ENCODE measurements at regions not wholly inside any gene's neighbourhood (a gene's known extent, or its start where the extent isn't known, plus 50 kb on each side); places are given as distances from the start of the nearest gene placed in this dataset.

GRCh38 chr5:91727463-91727862 is 344.3 kb upstream of the ARRDC3 start:
- intact Hi-C loops (cut with DNase I; ENCODE audit: low total_unique reads) = no loop called here
- Histone ChIP-seq H3K4me1 (no peaks in the 10 kb centered on the region), H3K9me3 (no peaks in the 10 kb centered on the region), H3K27me3 (replicated peaks in 1 of 7) (no peaks in the 10 kb centered on the region), H3K36me3 (no peaks in the 10 kb centered on the region), H3K27ac (no peak overlapping the region), H3K4me3 (no peak overlapping the region)
- no peak for DNase-seq
- no peak for TF ChIP-seq POLR2AphosphoS5 (IDR thresholded peaks at IDR 0.05)
- TF ChIP-seq POLR2A (IDR thresholded peaks at IDR 0.05) = no peak
- no peak for TF ChIP-seq CTCF (IDR thresholded peaks at IDR 0.05 in 8 of 11, conservative IDR thresholded peaks at IDR 0.05 in 3 of 11)
- 12 to 42% (median 24%) methylated on average over 1 of the region's 1 CpG for WGBS, 5 donors

DNA sequence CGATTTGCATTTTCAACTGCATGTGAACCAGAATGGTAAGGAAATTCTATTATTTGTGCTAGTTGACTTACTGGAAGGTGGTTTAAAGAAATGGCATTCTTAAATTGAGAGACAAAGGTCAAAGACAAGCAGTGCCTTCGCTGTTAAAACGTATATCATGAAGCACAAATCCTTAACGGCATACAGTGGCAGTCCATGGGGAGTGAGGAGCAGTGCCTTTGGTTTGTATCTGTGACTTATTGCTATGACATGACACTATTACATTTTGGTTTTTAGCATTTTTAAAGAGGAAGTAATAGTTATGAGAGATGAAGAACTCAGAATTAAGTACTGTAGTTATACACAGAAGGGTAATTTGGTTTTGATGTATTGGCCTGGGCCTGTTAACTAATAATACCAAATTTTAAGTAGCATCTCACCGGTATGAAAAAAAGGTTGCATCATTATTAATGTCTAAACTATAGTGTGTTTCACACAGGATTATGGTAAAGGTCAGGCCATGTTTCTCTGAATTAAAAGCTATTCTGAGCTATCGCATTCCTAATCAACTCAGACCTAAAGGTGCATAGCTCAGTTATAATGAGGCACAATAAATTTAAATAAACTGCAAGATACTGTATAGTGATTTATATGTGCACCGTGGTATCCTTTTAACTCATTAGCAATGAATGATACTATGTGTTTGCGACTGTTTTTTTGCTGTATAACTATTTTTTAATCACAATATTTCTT is 339.8 kb upstream of the ARRDC3 start:
- Histone ChIP-seq H3K4me3 (no peak overlapping the region), H3K27me3 (replicated peaks in 1 of 7) (no peaks in the 10 kb centered on the region), H3K4me1 (no peaks in the 10 kb centered on the region), H3K27ac (no peak overlapping the region), H3K36me3 (no peaks in the 10 kb centered on the region), H3K9me3 (no peaks in the 10 kb centered on the region)
- intact Hi-C loops (cut with DNase I; ENCODE audit: low total_unique reads) = no loop called here
- DNase-seq = no peak
- TF ChIP-seq POLR2A (IDR thresholded peaks at IDR 0.05) = no peak
- TF ChIP-seq CTCF (IDR thresholded peaks at IDR 0.05 in 8 of 11, conservative IDR thresholded peaks at IDR 0.05 in 3 of 11) = no peak
- no peak for TF ChIP-seq POLR2AphosphoS5 (IDR thresholded peaks at IDR 0.05)
- 75 to 85% (median 80%) methylated on average over 8 of the region's 8 CpGs for WGBS, 5 donors

DNA sequence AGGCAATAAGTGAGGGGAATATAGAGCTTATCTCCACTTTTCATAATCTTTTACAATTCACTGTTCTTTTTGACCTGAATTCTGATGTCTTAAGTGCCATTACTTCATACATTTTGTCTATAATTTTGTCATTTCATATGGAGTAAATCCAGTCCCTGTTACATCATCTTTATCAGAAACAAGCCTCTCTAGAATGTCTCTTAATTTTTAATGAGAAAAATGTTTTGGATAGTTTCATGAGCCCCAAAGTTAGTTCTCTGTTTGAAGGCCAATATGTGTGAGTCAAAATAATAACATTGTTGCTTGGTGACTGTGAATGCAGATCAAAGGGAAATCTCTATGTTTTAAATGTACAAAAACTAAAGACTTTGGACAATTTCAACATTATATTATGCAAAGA is 329.6 kb upstream of the ARRDC3 start:
- DNase-seq = no peak
- TF ChIP-seq POLR2A (IDR thresholded peaks at IDR 0.05) = no peak
- TF ChIP-seq CTCF (IDR thresholded peaks at IDR 0.05 in 8 of 11, conservative IDR thresholded peaks at IDR 0.05 in 3 of 11) = no peak
- no peak for TF ChIP-seq POLR2AphosphoS5 (IDR thresholded peaks at IDR 0.05)

GRCh38 chr5:91707521-91707841 is 324.4 kb upstream of the ARRDC3 start:
- WGBS, 5 donors = 70 to 88% (median 84%) methylated on average over 1 of the region's 1 CpG
- no peak overlapping the region for H3K27ac ChIP-seq
- DNase-seq = no peak
- intact Hi-C loops (cut with DNase I; ENCODE audit: low total_unique reads) = no loop called here
- H3K27me3 ChIP-seq (replicated peaks in 1 of 7) = no peaks in the 10 kb centered on the region
- TF ChIP-seq POLR2AphosphoS5 (IDR thresholded peaks at IDR 0.05) (no peak), POLR2A (IDR thresholded peaks at IDR 0.05) (no peak), CTCF (IDR thresholded peaks at IDR 0.05 in 8 of 11, conservative IDR thresholded peaks at IDR 0.05 in 3 of 11) (no peak)
- H3K9me3 ChIP-seq = peaks cover 0 to 11% (median 0%) of the 10 kb centered on the region in 8 donors
- H3K4me1 ChIP-seq = no peaks in the 10 kb centered on the region
- no peaks in the 10 kb centered on the region for H3K36me3 ChIP-seq
- no peak overlapping the region for H3K4me3 ChIP-seq

More for the DNA sequence above, 329.6 kb upstream of the ARRDC3 start:
- Histone ChIP-seq H3K27ac (no peak overlapping the region), H3K4me3 (no peak overlapping the region), H3K9me3 (peaks cover 0 to 12% (median 0%) of the 10 kb centered on the region in 8 donors), H3K4me1 (no peaks in the 10 kb centered on the region), H3K27me3 (replicated peaks in 1 of 7) (no peaks in the 10 kb centered on the region), H3K36me3 (no peaks in the 10 kb centered on the region)
- intact Hi-C loops (cut with DNase I; ENCODE audit: low total_unique reads) = no loop called here

Measured in spleen (tissue), 11 donors.